ENCODE measurements at regions not wholly inside any gene's neighbourhood (a gene's known extent, or its start where the extent isn't known, plus 50 kb on each side); places are given as distances from the start of the nearest gene placed in this dataset.

- H3K4me3 ChIP-seq, result no peak overlapping the region
- TF ChIP-seq POLR2AphosphoS5 (IDR thresholded peaks at IDR 0.05; ENCODE audit: borderline replicate concordance, low read depth, low read length), result no peak
- TF ChIP-seq FOXP2 (optimal IDR thresholded peaks at IDR 0.05; ENCODE audit: control extremely low read depth, extremely low read length, insufficient read depth), result no peak
- TF ChIP-seq EZH2 (IDR thresholded peaks at IDR 0.05), result no peak
- DNase-seq (ENCODE audit: low read depth, low spot score), result no peak
- H3K27ac ChIP-seq, result no peak overlapping the region
- no peak overlapping the region for H3K9ac ChIP-seq (ENCODE audit: insufficient read length)
- no peaks in the 10 kb centered on the region for H3K36me3 ChIP-seq (ENCODE audit: insufficient read depth, low read length)
- no peaks in the 10 kb centered on the region for H3K9me3 ChIP-seq (ENCODE audit: low read depth, low read length)
Observed at GRCh38 chr2:21280793-21281192, 157.0 kb downstream of the TDRD15 start.

DNA sequence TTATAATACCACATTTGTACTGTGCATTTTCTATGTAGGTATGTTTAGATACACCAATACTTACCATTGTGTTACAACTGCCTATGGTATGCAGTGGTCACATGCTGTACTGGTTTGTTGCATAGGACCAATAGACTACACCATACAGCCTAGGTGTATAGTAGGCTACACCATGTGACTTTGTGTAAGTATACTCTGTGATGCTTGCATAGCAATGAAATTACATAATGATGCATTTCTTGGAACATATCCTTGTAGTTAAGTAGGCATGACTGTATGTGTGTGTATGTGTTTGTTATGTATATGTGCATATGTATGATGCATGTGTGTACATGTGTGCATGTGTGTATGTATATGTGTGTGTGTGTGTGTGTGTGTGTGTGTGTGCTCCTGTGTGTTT lies 157.6 kb downstream of the TDRD15 start:
- Histone ChIP-seq H3K9ac (ENCODE audit: insufficient read length) (no peak overlapping the region), H3K4me3 (no peak overlapping the region), H3K27ac (no peak overlapping the region), H3K36me3 (ENCODE audit: insufficient read depth, low read length) (no peaks in the 10 kb centered on the region), H3K9me3 (ENCODE audit: low read depth, low read length) (no peaks in the 10 kb centered on the region)
- TF ChIP-seq POLR2AphosphoS5 (IDR thresholded peaks at IDR 0.05; ENCODE audit: borderline replicate concordance, low read depth, low read length), result no peak
- no peak for DNase-seq (ENCODE audit: low read depth, low spot score)

GRCh38 chr2:21281791-21282514 lies 158.2 kb downstream of the TDRD15 start:
- Histone ChIP-seq H3K36me3 (ENCODE audit: insufficient read depth, low read length) (no peaks in the 10 kb centered on the region), H3K9me3 (ENCODE audit: low read depth, low read length) (no peaks in the 10 kb centered on the region), H3K27ac (no peak overlapping the region), H3K4me3 (no peak overlapping the region), H3K9ac (ENCODE audit: insufficient read length) (no peak overlapping the region)
- TF ChIP-seq EZH2 (IDR thresholded peaks at IDR 0.05) (no peak), FOXP2 (optimal IDR thresholded peaks at IDR 0.05; ENCODE audit: control extremely low read depth, extremely low read length, insufficient read depth) (no peak), POLR2AphosphoS5 (IDR thresholded peaks at IDR 0.05; ENCODE audit: borderline replicate concordance, low read depth, low read length) (no peak)
- no peak for DNase-seq (ENCODE audit: low read depth, low spot score)

DNA sequence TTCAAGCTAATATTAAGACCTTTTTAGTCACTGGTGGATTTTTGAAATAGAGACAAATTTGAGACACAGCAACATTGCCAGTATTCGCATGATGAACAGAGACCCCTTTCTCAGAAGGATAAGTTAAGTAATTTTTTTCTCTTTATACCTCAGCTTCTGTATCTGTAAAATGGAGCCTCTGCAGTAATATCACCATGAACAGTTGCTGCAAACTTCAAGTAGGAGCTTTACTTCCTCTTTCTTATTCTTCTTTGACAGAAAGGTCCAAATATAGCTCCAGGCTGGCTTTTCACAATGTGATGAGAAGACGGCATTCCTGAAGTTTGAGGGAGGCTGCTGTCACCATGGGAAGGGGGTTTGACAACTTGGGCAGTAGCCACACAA lies 158.7 kb downstream of the TDRD15 start:
- Histone ChIP-seq H3K4me3 (no peak overlapping the region), H3K27ac (no peak overlapping the region), H3K9me3 (ENCODE audit: low read depth, low read length) (no peaks in the 10 kb centered on the region), H3K9ac (ENCODE audit: insufficient read length) (no peak overlapping the region), H3K36me3 (ENCODE audit: insufficient read depth, low read length) (no peaks in the 10 kb centered on the region)
- no peak for DNase-seq (ENCODE audit: low read depth, low spot score)
- TF ChIP-seq POLR2AphosphoS5 (IDR thresholded peaks at IDR 0.05; ENCODE audit: borderline replicate concordance, low read depth, low read length), result no peak
- no peak for TF ChIP-seq EZH2 (IDR thresholded peaks at IDR 0.05)
- no peak for TF ChIP-seq FOXP2 (optimal IDR thresholded peaks at IDR 0.05; ENCODE audit: control extremely low read depth, extremely low read length, insufficient read depth)

DNA sequence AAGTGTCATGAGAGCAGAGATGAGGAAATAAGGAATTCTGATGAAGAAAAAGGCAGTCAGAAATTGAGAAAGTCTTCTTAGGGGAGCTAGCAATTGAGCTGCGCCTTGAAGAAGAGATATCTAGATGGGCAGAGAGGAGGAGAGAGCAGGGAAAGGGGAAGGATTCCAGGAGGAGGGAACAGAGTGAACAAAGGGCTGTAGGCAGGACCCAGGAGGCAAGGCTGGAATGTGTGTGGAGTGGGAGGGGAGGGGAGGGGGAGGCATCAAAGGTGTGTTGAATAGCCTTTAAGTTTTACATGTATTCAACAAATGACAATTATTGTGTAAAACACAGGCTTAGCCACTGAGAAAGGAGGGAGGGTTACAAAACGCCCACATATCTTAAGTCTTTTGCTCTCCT lies 164.5 kb downstream of the TDRD15 start:
- no peaks in the 10 kb centered on the region for H3K9me3 ChIP-seq (ENCODE audit: low read depth, low read length)
- TF ChIP-seq POLR2AphosphoS5 (IDR thresholded peaks at IDR 0.05; ENCODE audit: borderline replicate concordance, low read depth, low read length) (no peak), EZH2 (IDR thresholded peaks at IDR 0.05) (no peak), FOXP2 (optimal IDR thresholded peaks at IDR 0.05; ENCODE audit: control extremely low read depth, extremely low read length, insufficient read depth) (no peak)
- DNase-seq (ENCODE audit: low read depth, low spot score), result no peak

DNA sequence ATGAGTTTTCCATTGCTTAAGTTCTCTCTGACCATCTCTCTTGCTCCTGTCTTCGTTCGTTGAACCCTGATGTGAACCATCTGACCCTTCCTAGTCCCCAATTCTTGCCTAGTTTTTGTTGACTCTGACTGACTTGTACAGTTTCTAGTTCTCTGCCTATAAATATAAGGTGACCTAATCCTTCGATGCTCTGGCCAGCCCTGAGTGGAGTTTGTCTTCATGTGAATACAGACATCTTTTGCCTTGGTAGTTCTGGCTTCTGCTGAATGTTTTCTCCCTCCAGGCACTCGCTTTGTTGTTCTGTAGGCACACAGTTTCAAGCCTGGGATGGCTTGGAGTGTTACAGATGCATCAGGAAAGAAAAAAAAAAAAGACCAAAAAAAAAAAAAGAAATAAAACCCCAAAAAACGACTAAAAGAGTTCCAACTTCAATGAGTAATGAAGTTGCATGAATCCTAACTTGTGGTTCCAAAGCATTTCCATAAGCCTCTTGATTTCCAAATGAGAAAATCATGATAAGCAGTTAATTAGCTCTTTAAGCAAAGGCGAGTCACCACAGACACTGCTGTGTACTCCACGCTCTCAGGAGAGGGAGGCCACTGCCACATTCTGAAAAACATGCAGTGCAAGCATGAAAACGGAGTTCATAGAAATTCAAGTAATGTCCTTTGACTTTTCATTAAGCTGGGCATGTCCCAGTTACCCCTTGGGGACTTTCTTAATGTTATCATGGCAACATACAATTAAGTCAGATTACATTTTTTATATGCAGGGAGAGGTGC lies 165.2 kb downstream of the TDRD15 start:
- no peak for TF ChIP-seq FOXP2 (optimal IDR thresholded peaks at IDR 0.05; ENCODE audit: control extremely low read depth, extremely low read length, insufficient read depth)
- no peak for TF ChIP-seq POLR2AphosphoS5 (IDR thresholded peaks at IDR 0.05; ENCODE audit: borderline replicate concordance, low read depth, low read length)
- TF ChIP-seq EZH2 (IDR thresholded peaks at IDR 0.05), result no peak
- Histone ChIP-seq H3K36me3 (ENCODE audit: insufficient read depth, low read length) (no peaks in the 10 kb centered on the region), H3K4me3 (no peak overlapping the region), H3K9ac (ENCODE audit: insufficient read length) (no peak overlapping the region), H3K9me3 (ENCODE audit: low read depth, low read length) (no peaks in the 10 kb centered on the region), H3K27ac (no peak overlapping the region)
- no peak for DNase-seq (ENCODE audit: low read depth, low spot score)

More for the DNA sequence above, 164.5 kb downstream of the TDRD15 start:
- Histone ChIP-seq H3K4me3 (no peak overlapping the region), H3K27ac (no peak overlapping the region), H3K9ac (ENCODE audit: insufficient read length) (no peak overlapping the region), H3K36me3 (ENCODE audit: insufficient read depth, low read length) (no peaks in the 10 kb centered on the region)

DNA sequence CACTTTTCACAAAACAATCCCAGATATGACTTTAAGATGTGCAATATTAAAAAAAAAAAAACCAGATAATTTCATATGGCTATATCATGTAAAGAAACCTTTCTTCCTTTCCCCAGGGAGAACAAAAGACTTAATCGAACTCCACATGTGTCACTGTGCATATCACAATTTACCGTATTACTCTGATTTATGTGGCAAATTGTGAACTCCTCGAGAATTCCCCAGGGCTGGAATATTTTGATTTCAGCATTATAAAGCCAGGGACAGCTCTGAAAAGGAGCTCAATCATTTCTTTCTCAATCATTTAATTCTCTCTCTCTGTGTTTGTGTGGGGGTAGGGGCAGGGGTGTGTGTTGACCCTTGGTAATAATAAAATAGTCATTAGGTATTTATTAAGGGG lies 165.8 kb downstream of the TDRD15 start:
- H3K27ac ChIP-seq, result no peak overlapping the region
- no peak overlapping the region for H3K4me3 ChIP-seq
- TF ChIP-seq FOXP2 (optimal IDR thresholded peaks at IDR 0.05; ENCODE audit: control extremely low read depth, extremely low read length, insufficient read depth) (no peak), POLR2AphosphoS5 (IDR thresholded peaks at IDR 0.05; ENCODE audit: borderline replicate concordance, low read depth, low read length) (no peak), EZH2 (IDR thresholded peaks at IDR 0.05) (no peak)
- no peaks in the 10 kb centered on the region for H3K36me3 ChIP-seq (ENCODE audit: insufficient read depth, low read length)
- DNase-seq (ENCODE audit: low read depth, low spot score), result no peak
- H3K9me3 ChIP-seq (ENCODE audit: low read depth, low read length), result no peaks in the 10 kb centered on the region
- no peak overlapping the region for H3K9ac ChIP-seq (ENCODE audit: insufficient read length)

DNA sequence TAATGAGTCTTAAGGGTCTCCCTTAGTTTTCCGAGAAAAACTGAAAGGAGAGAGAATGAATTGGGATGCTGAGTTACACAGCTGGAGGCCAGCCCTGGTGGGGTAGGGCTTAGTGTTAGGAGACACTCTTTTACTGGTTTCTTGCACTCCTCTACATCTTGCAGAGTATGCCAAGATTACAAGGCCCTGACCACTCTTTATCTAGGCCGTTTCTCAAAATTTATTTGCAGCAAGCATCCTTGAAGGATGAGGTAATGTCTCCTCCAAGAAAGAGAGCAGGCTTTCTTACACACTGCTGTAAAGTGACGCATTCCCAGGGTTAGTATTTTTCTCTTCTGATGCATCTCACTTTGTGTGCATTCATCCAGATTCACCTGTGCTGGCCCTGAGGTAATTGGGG lies 166.2 kb downstream of the TDRD15 start:
- no peak overlapping the region for H3K27ac ChIP-seq
- no peak overlapping the region for H3K9ac ChIP-seq (ENCODE audit: insufficient read length)
- H3K9me3 ChIP-seq (ENCODE audit: low read depth, low read length), result no peaks in the 10 kb centered on the region
- H3K36me3 ChIP-seq (ENCODE audit: insufficient read depth, low read length), result no peaks in the 10 kb centered on the region
- TF ChIP-seq FOXP2 (optimal IDR thresholded peaks at IDR 0.05; ENCODE audit: control extremely low read depth, extremely low read length, insufficient read depth) (no peak), POLR2AphosphoS5 (IDR thresholded peaks at IDR 0.05; ENCODE audit: borderline replicate concordance, low read depth, low read length) (no peak), EZH2 (IDR thresholded peaks at IDR 0.05) (no peak)
- no peak overlapping the region for H3K4me3 ChIP-seq
- no peak for DNase-seq (ENCODE audit: low read depth, low spot score)

Measured in SK-N-MC (cell line).